ENCODE measurements at regions not wholly inside any gene's neighbourhood (a gene's known extent, or its start where the extent isn't known, plus 50 kb on each side); places are given as distances from the start of the nearest gene placed in this dataset.

GRCh38 chr9:134514503-134514902, 127.1 kb upstream of the COL5A1 start:
- CTCF ChIA-PET, result interaction anchor here (1.1 kb wide), 1 partner anchor 43 kb away, joined by 3 read pairs; no protein-coding TSS in a partner anchor
- TF ChIP-seq CTCF (IDR thresholded peaks at IDR 0.05; ENCODE audit: control extremely low read depth, extremely low read depth, low read depth, missing control alignments), result no peak

GRCh38 chr9:134515026-134515821, 126.4 kb upstream of the COL5A1 start:
- no peak for TF ChIP-seq CTCF (IDR thresholded peaks at IDR 0.05; ENCODE audit: control extremely low read depth, extremely low read depth, low read depth, missing control alignments)
- POLR2A ChIA-PET, result no interaction called here
- CTCF ChIA-PET, result no interaction called here
- no peak for DNase-seq (ENCODE audit: extremely low spot score)

More at GRCh38 chr9:134514503-134514902, 127.1 kb upstream of the COL5A1 start:
- DNase-seq (ENCODE audit: extremely low spot score), result no peak
- POLR2A ChIA-PET, result no interaction called here

DNA sequence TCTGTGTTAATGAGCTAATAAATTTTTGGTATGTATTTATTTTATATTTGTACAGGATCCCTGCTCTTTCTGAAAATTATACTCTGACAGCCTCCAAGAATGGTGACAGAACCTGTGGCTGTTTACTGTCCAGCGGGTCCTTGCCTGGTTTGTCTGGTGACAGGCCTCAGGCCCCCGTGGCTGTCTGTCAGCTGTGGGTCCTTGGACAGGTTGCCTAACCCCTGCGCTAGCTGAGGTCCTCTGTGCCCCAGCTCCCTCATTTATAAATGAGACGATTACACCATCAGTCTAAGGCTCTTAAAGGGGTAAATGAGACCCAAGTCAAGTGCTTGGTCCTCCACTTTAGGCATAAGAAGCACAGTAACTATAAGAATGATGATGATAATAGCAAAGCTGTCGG, 125.1 kb upstream of the COL5A1 start:
- ChIA-PET CTCF (no interaction called here), POLR2A (no interaction called here)
- TF ChIP-seq CTCF (IDR thresholded peaks at IDR 0.05; ENCODE audit: control extremely low read depth, extremely low read depth, low read depth, missing control alignments), result no peak
- DNase-seq (ENCODE audit: extremely low spot score), result no peak

DNA sequence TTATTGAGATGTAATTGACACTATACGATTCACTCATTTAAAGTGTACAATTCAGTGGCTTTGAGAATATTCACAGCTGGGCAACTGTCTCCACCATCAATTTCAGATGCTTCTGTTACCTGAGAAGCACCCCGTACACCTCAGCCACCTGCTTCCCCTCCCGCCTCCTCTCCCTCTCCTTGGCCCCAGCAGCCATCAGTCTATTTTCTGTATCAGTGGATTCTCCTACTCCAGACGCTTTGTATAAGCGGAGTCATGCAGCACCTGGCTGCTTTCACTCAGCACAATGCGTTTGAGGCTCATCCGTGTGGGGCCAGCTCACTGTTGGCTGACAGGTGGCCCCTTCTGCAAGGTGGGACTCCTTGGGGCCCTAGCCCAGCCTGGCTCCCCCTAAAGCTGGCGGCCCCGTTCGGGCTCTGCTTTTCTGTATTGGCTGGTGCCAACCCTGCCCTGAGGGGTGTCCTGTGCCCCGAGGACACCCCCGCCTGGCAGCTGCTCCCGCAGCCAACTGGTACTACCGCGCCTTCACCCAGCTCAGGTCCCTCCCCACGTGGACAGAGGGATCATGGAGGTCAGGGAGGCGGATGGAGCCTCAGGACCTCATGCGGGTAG, 124.4 kb upstream of the COL5A1 start:
- POLR2A ChIA-PET, result interaction anchor here (0.6 kb wide), 2 partner anchors 144 to 492 kb away, joined by 3 to 4 read pairs; partner anchors contain the start of gene BRD3OS
- CTCF ChIA-PET, result no interaction called here
- no peak for TF ChIP-seq CTCF (IDR thresholded peaks at IDR 0.05; ENCODE audit: control extremely low read depth, extremely low read depth, low read depth, missing control alignments)
- DNase-seq (ENCODE audit: extremely low spot score), result no peak

- ChIA-PET POLR2A (no interaction called here), CTCF (no interaction called here)
- no peak for TF ChIP-seq CTCF (IDR thresholded peaks at IDR 0.05; ENCODE audit: control extremely low read depth, extremely low read depth, low read depth, missing control alignments)
- no peak for DNase-seq (ENCODE audit: extremely low spot score)
These were observed 123.5 kb upstream of the COL5A1 start for GRCh38 chr9:134518004-134518606.

- ChIA-PET CTCF (no interaction called here), POLR2A (no interaction called here)
- TF ChIP-seq CTCF (IDR thresholded peaks at IDR 0.05; ENCODE audit: control extremely low read depth, extremely low read depth, low read depth, missing control alignments), result no peak
- DNase-seq (ENCODE audit: extremely low spot score), result no peak
These were observed 122.1 kb upstream of the COL5A1 start for GRCh38 chr9:134519375-134520070.
